GM19463 (cell line): ENCODE measurements at regions not wholly inside any gene's neighbourhood (a gene's known extent, or its start where the extent isn't known, plus 50 kb on each side); places are given as distances from the start of the nearest gene placed in this dataset.

Experiments
- ATAC-seq: cut with Tn5 transposase; IDR thresholded peaks from one replicate; pipeline ENCODE4 v1.9.1; 2021; ENCODE audit warnings: mild to moderate bottlenecking, moderate library complexity; ENCODE audit not compliant: unreplicated experiment

GRCh38 chr15:77798151-77798835 lies 165.6 kb upstream of the LINGO1 start:
- ATAC-seq, result no peak

DNA sequence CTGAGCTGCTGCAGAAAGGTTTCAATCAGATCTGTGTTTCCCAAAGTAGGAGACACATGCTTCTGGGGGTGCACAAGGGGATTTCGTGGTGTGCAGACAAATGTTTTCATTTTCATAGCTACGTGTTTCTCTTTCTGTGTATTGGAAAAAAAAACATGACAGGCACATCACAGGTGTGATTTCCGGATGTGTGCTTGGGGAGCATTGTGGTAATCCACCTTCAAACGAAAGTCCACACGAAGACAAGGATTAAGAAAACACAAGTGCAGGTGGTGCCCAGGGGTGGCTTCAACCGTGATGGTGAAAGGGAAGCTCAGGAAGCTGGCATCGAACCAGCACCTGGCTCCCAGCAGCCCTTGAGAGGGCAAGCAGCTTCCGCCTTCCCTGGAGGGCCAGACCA lies 164.6 kb upstream of the LINGO1 start:
- ATAC-seq, result no peak

DNA sequence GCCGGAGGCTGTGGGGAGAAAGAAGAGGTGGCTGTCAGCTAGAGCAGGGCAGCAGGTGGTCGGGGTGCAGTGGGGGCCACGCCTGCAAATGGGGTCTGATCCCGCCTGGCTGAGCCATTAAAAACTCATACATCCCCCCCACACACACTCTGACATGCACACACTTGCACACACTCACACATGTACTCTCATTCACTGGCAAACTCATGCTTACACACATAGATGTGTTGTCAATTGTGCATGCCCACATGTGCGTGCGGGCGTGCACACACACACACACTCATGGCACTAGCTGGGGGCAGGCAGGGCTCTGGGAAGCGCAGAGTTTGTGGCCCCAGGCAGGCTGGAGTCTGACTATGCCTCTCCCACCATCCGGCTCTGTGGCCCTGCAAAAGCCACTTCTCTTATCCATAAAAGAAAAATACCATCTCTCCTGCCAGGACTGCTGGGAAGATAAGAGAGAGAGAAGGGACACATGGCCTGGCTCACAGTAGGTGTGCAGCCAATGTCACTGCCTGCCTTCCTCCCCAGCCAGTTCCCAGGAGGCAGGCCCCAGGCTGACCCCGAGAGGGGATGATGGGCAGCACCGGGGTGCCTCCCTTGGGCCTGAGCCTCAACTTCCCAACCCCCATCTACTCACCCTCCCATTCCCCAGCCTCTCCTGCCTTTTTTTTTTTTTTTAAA lies 163.5 kb upstream of the LINGO1 start:
- ATAC-seq, result no peak

- ATAC-seq, result no peak
These were observed 162.7 kb upstream of the LINGO1 start for GRCh38 chr15:77795446-77795845.

- no peak for ATAC-seq
These were observed 159.2 kb upstream of the LINGO1 start for GRCh38 chr15:77791941-77792340.

GRCh38 chr15:77790481-77790880 lies 157.8 kb upstream of the LINGO1 start:
- no peak for ATAC-seq

- no peak for ATAC-seq
These were observed 154.2 kb upstream of the LINGO1 start for GRCh38 chr15:77786956-77787355.

DNA sequence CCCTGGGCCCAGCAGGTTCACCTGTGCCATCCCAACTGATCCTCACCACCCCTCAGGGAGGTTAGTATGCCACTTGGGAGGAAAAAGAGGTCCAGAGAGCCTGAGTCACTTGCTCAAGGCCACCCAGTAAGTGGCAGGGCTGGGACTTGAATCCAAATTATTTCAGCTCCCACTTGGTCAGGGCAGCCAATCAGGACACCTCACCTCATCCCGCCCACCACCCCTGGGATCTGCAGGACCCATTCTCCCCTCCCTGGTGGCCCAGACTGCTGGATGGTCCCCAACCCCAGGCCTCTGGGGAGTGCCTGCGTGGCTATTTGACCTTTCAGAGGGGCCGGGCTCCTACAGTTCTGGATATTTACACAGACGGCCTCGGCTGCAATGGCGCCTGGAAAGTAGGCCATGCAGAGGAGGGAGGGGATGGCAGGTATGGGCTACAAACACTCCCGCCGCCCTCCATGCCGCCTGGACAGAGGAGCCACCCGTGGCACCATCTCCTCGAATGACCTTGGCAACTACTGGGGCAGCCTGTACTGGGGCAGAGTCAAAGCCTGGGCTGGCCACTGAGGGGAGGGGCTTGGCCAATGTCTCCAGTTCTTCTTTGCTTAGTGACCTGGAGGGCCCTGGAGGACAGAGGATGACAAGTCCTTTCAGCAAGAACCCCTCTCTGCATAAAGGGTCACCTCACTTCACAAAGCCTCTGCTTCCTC lies 153.6 kb upstream of the LINGO1 start:
- ATAC-seq, result no peak

GRCh38 chr15:77784361-77785292 lies 151.9 kb upstream of the LINGO1 start:
- ATAC-seq, result no peak

GRCh38 chr15:77783636-77784035 lies 150.9 kb upstream of the LINGO1 start:
- no peak for ATAC-seq

DNA sequence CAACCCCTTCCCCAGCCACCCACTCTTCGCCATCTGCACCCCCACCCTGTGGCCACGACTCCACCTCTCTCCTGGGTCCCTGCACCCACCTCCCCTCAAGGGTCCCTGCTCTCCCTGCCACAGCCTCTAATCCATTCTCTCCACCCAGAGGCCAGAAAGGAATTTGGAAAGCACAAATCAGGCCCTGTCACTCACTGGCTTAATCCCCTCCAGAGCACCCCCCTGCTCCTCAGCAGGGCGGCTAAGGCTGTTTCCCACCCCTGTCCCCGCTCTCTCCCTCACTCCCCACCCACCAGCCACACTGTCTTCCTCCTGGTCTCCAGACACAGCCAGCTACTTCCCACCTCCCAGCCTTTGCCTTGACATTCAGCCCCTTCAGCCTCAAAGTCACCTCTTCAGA lies 150.0 kb upstream of the LINGO1 start:
- no peak for ATAC-seq

GRCh38 chr15:77781946-77782240 lies 149.2 kb upstream of the LINGO1 start:
- ATAC-seq, result no peak

- ATAC-seq, result no peak
These were observed 148.6 kb upstream of the LINGO1 start for GRCh38 chr15:77781151-77781945.

GRCh38 chr15:77778802-77779201 lies 146.1 kb upstream of the LINGO1 start:
- no peak for ATAC-seq

GRCh38 chr15:77775837-77776236 lies 143.1 kb upstream of the LINGO1 start:
- ATAC-seq, result no peak

DNA sequence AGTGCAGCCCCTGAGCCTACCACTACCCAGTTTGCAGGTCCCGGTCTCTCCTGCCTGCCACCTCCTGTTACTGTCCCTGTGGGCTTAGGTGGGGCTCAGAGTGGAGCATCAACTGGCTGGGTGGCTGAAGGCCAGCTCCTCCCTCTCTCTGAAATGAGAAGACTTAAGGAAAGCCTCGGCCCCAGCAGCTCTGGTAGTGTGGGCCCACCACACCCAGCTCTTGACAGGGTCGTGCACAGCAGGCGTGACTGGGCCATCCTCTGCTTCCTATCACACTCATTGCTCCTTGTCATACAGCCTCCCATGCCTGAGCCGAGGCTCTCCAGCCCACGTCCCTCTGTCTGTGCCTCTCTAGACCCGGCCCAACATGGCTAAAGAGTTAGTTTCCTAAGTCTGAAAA lies 142.7 kb upstream of the LINGO1 start:
- no peak for ATAC-seq

DNA sequence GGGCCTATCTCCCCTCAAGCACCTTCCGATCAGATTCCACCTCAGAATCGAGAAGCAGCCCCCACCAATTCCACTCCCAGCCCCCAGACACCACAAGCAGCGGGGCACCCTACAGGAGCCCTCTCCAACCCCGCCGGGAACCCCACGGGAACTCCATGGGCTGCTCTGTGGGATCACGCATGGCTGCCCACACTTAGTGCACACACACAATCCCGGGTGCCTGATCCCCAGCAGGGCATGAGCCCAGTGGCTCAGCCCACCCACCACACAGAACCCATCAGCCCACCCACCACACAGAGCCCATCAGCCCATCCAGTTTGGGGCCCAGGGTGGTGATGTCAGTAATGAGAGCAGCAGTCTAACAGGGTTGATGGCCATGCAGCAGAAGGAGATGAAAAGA lies 141.6 kb upstream of the LINGO1 start:
- no peak for ATAC-seq

GRCh38 chr15:77773903-77774302 lies 141.2 kb upstream of the LINGO1 start:
- no peak for ATAC-seq

- no peak for ATAC-seq
These were observed 140.1 kb upstream of the LINGO1 start for GRCh38 chr15:77772641-77773402.

DNA sequence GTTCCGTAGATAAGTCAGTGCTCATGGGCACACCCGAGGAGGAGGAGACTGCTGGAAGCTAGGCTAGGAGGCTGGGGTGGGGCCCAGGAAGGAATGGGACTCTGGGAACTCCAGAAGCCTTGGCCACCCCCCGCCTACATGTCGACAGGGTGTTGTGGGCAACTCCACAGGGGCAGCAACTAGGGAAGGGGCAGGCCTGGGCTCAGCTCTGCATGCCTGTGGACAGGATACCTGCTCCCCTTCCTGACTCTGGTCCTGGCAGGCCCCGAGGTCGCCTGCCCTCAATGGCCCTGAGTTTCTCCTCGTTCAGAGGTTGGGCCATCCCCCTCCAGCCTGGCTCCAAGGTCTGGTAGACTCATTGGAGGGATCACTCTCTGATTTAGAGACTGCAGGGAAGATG lies 138.9 kb upstream of the LINGO1 start:
- ATAC-seq, result no peak
